CD14-positive monocyte (primary cell): ENCODE measurements at regions not wholly inside any gene's neighbourhood (a gene's known extent, or its start where the extent isn't known, plus 50 kb on each side); places are given as distances from the start of the nearest gene placed in this dataset.

Experiments used
- DNase-seq, 3 donors: peaks; one replicate each; pipeline ENCODE4 v3.0.0-alpha.2; 2011 to 2022
- H2AFZ ChIP-seq: 2 replicates; pipeline ENCODE4 v1.6.0; 2012; ENCODE audit warnings: mild to moderate bottlenecking, low read depth, low read length, inconsistent platforms; ENCODE audit not compliant: insufficient read depth, poor library complexity, severe bottlenecking
- H3K27ac ChIP-seq, 2 donors: 1 replicate in 1 of 2; 2 replicates in 1 of 2; pipeline ENCODE4 v1.5.1; 2012 to 2013; ENCODE audit warnings: low read length in 2 of 2, control low read depth in 1 of 2, inconsistent platforms in 1 of 2, low read depth in 1 of 2, mild to moderate bottlenecking in 1 of 2
- H3K27me3 ChIP-seq, 2 donors: one replicate each; pipeline versions ENCODE4 v1.6.0 to v1.6.1; 2011 to 2013; ENCODE audit warnings: low read length in 2 of 2; ENCODE audit not compliant: control insufficient read depth in 2 of 2, insufficient read depth in 2 of 2
- H3K36me3 ChIP-seq, 2 donors: replicated peaks in 1 of 2; 1 replicate in 1 of 2; 2 replicates in 1 of 2; pipeline versions ENCODE4 v1.5.1 to v1.6.1; 2012 to 2013; ENCODE audit warnings: low read length in 2 of 2, control low read depth in 1 of 2, inconsistent platforms in 1 of 2, mild to moderate bottlenecking in 1 of 2; ENCODE audit not compliant: insufficient read depth in 2 of 2, control insufficient read depth in 1 of 2
- H3K4me1 ChIP-seq, 2 donors: 1 replicate in 1 of 2; 2 replicates in 1 of 2; pipeline versions ENCODE4 v1.5.1 to v1.6.1; 2012 to 2013; ENCODE audit warnings: low read length in 2 of 2, control low read depth in 1 of 2, inconsistent platforms in 1 of 2, mild to moderate bottlenecking in 1 of 2, moderate library complexity in 1 of 2; ENCODE audit not compliant: insufficient read depth in 2 of 2, control insufficient read depth in 1 of 2
- H3K4me2 ChIP-seq: replicated peaks from 2 replicates; pipeline ENCODE3; 2012; ENCODE audit warnings: low read length, moderate library complexity, mild to moderate bottlenecking; ENCODE audit not compliant: poor library complexity, severe bottlenecking; ENCODE audit errors: extremely low read depth
- H3K4me3 ChIP-seq, 3 experiments: fragments of 200-600 bp in 1 of 3; sonication (generic) in 1 of 3; replicated peaks in 1 of 3; 1 replicate in 2 of 3; 2 replicates in 1 of 3; pipeline ENCODE4 v1.5.1; 2011 to 2013; ENCODE audit warnings: low read length in 3 of 3, mild to moderate bottlenecking in 3 of 3, control low read depth in 2 of 3, low read depth in 2 of 3, inconsistent platforms in 1 of 3, moderate library complexity in 1 of 3
- H3K79me2 ChIP-seq: 2 replicates; pipeline ENCODE4 v1.6.0; 2012; ENCODE audit warnings: mild to moderate bottlenecking, control low read depth, inconsistent platforms, low read length, moderate library complexity; ENCODE audit not compliant: insufficient read depth
- H3K9ac ChIP-seq: 2 replicates; pipeline ENCODE4 v1.6.0; 2017; ENCODE audit warnings: low read length, mild to moderate bottlenecking; ENCODE audit not compliant: insufficient read depth, poor library complexity, severe bottlenecking
- H3K9me3 ChIP-seq, 2 donors: replicated peaks in 1 of 2; 1 replicate in 1 of 2; 2 replicates in 1 of 2; pipeline versions ENCODE4 v1.5.1 to v1.6.1; 2012 to 2013; ENCODE audit warnings: low read length in 2 of 2, control low read depth in 1 of 2; ENCODE audit not compliant: control insufficient read depth in 1 of 2, insufficient read depth in 1 of 2
- H4K20me1 ChIP-seq: 2 replicates; pipeline ENCODE4 v1.6.0; 2012; ENCODE audit warnings: mild to moderate bottlenecking, low read length, control low read depth, moderate library complexity; ENCODE audit not compliant: insufficient read depth
- H3K27ac Mint-ChIP-seq, 7 donors: one replicate each; pipeline ENCODE4 v1.8.0; 2020; ENCODE audit warnings: mild to moderate bottlenecking in 7 of 7, mixed read lengths in 7 of 7, moderate library complexity in 6 of 7, inconsistent platforms in 2 of 7
- H3K27me3 Mint-ChIP-seq, 3 donors: one replicate each; pipeline ENCODE4 v1.8.0; 2021 to 2022; ENCODE audit warnings: low read depth in 3 of 3, mild to moderate bottlenecking in 3 of 3, mixed read lengths in 3 of 3, moderate library complexity in 3 of 3, inconsistent platforms in 1 of 3
- H3K36me3 Mint-ChIP-seq, 2 donors: one replicate each; pipeline ENCODE4 v1.8.0; 2020; ENCODE audit warnings: mixed read lengths in 2 of 2, inconsistent platforms in 1 of 2, mild to moderate bottlenecking in 1 of 2
- H3K4me1 Mint-ChIP-seq: one replicate; pipeline ENCODE4 v1.8.0; 2020; ENCODE audit warnings: mild to moderate bottlenecking, mixed read lengths
- H3K4me3 Mint-ChIP-seq, 2 donors: one replicate each; pipeline ENCODE4 v1.8.0; 2020; ENCODE audit warnings: mild to moderate bottlenecking in 2 of 2, mixed read lengths in 2 of 2, moderate library complexity in 1 of 2
- H3K9me3 Mint-ChIP-seq, 7 donors: one replicate each; pipeline ENCODE4 v1.8.0; 2020 to 2022; ENCODE audit warnings: mixed read lengths in 7 of 7, mild to moderate bottlenecking in 6 of 7, moderate library complexity in 6 of 7, inconsistent platforms in 2 of 7
- WGBS: methylation state at CpG from one replicate; pipeline ENCODE4 v1.1.5; 2013; ENCODE audit warnings: missing lambda C conversion rate; ENCODE audit not compliant: insufficient coverage; 5-methylcytosine and 5-hydroxymethylcytosine counted together
- intact Hi-C, 2 donors: fragments of 100-400 bp; cut with micrococcal nuclease; formaldehyde crosslinking; loops; one replicate each; pipeline versions ENCODE4 v1.15.0 to v1.15.1; 2023
- TF ChIP-seq, protein P1 (sequence below): fragments of 200-600 bp; IDR thresholded peaks from one replicate; pipeline ENCODE4 v1.8.0; 2022; ENCODE audit warnings: antibody characterized with exemption, mild to moderate bottlenecking

DNA sequence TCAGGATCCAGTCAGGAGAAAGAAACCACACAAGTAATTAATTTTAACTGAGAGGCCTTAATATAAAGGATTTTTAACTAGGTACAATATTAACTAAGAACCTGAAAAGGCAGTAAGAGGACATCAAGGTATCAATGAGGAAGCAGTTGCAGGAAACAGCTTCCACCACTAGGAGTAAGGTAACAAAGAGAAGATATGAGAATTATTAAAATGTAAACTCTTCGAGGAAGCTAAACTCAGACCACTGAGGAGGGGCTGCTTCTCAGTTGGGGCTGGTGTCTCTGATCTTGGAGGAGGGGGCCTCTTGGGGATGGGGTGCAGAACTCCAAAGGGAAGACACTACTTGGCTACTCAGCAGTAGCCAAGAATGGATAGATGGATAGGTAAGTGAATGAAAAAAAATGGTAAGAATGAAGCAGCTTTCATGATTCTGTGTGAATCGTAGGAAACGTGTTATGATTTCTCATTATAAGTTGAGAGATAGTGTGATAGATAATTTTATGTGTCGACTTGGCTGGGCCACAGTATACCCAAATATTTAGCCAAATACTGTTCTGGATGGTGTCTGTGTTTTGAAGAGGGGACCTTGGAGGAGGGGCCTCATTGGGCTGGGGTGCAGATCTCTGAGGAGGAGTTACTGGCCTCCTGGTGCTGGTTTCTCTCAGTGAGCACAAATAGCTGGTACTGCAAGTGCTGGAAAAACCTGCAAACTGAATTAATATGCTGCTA is 547.7 kb upstream of the LRRTM1 start:
- H3K4me1 ChIP-seq: no peaks in the 10 kb centered on the region
- WGBS: 100% methylated on average over 1 of the region's 4 CpGs
- H3K79me2 ChIP-seq: no peaks in the 10 kb centered on the region
- no peaks in the 10 kb centered on the region for H3K36me3 Mint-ChIP-seq
- no peak overlapping the region for H3K9ac ChIP-seq
- H3K36me3 ChIP-seq: no peaks in the 10 kb centered on the region
- H3K9me3 Mint-ChIP-seq: peaks cover 0 to 7% (median 2%) of the 10 kb centered on the region in 7 donors
- intact Hi-C loops: no loop called here
- H3K4me2 ChIP-seq: no peak overlapping the region
- DNase-seq: no peak
- no peak overlapping the region for H3K4me3 Mint-ChIP-seq
- no peaks in the 10 kb centered on the region for H3K27me3 Mint-ChIP-seq
- H4K20me1 ChIP-seq: no peaks in the 10 kb centered on the region
- no peak overlapping the region for H2AFZ ChIP-seq
- no peak overlapping the region for H3K4me3 ChIP-seq
- H3K27ac Mint-ChIP-seq: no peak overlapping the region
- TF ChIP-seq, protein P1, sequence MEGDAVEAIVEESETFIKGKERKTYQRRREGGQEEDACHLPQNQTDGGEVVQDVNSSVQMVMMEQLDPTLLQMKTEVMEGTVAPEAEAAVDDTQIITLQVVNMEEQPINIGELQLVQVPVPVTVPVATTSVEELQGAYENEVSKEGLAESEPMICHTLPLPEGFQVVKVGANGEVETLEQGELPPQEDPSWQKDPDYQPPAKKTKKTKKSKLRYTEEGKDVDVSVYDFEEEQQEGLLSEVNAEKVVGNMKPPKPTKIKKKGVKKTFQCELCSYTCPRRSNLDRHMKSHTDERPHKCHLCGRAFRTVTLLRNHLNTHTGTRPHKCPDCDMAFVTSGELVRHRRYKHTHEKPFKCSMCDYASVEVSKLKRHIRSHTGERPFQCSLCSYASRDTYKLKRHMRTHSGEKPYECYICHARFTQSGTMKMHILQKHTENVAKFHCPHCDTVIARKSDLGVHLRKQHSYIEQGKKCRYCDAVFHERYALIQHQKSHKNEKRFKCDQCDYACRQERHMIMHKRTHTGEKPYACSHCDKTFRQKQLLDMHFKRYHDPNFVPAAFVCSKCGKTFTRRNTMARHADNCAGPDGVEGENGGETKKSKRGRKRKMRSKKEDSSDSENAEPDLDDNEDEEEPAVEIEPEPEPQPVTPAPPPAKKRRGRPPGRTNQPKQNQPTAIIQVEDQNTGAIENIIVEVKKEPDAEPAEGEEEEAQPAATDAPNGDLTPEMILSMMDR: no peak
- no peak overlapping the region for H3K27ac ChIP-seq
- no peaks in the 10 kb centered on the region for H3K27me3 ChIP-seq
- no peaks in the 10 kb centered on the region for H3K4me1 Mint-ChIP-seq
- no peaks in the 10 kb centered on the region for H3K9me3 ChIP-seq

DNA sequence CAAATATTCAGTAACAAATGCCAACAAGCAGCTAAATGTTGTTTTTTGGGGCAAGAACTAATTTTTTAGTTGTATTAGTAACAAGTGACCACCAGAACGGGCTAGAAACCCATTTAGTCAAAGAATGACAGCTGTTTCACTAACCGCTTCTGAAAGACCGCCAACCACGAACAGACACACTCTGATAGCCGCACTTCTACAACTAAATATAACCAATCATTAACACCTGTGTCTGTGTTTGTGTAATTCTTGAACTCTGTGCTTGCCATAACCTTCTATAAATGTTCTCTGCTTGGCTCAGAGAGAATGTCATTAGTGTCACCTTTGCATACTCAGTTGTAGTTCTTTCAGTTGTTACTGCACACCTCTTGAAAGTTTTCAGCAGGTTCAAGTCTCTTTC is 526.3 kb upstream of the LRRTM1 start:
- WGBS: no CpG with 5 or more reads among the region's 5 CpGs
- no peaks in the 10 kb centered on the region for H3K36me3 Mint-ChIP-seq
- H3K27me3 Mint-ChIP-seq: no peaks in the 10 kb centered on the region
- peaks cover 0 to 3% of the 10 kb centered on the region in 2 donors for H3K9me3 ChIP-seq
- DNase-seq: no peak
- H3K9ac ChIP-seq: no peak overlapping the region
- peaks cover 0 to 12% (median 0%) of the 10 kb centered on the region in 7 donors for H3K9me3 Mint-ChIP-seq
- no peak overlapping the region for H3K27ac Mint-ChIP-seq
- H2AFZ ChIP-seq: no peak overlapping the region
- no peaks in the 10 kb centered on the region for H3K4me1 ChIP-seq
- TF ChIP-seq, protein P1: no peak
- H3K27me3 ChIP-seq: no peaks in the 10 kb centered on the region
- no peak overlapping the region for H3K4me3 Mint-ChIP-seq
- H3K27ac ChIP-seq: no peak overlapping the region
- intact Hi-C loops: no loop called here
- H3K4me1 Mint-ChIP-seq: no peaks in the 10 kb centered on the region
- H3K4me2 ChIP-seq: no peak overlapping the region
- H4K20me1 ChIP-seq: no peaks in the 10 kb centered on the region
- H3K4me3 ChIP-seq: no peak overlapping the region
- no peaks in the 10 kb centered on the region for H3K36me3 ChIP-seq
- H3K79me2 ChIP-seq: no peaks in the 10 kb centered on the region
